Mammary epithelial cell (primary cell): ENCODE measurements at regions not wholly inside any gene's neighbourhood (a gene's known extent, or its start where the extent isn't known, plus 50 kb on each side); places are given as distances from the start of the nearest gene placed in this dataset.

Source experiments
- EZH2 ChIP-seq: IDR thresholded peaks from 2 replicates; pipeline ENCODE4 v1.6.1; 2012; ENCODE audit warnings: low read length, inconsistent platforms, borderline replicate concordance
- TF ChIP-seq, protein P1 (sequence below), 2 donors: IDR thresholded peaks in 1 of 2; conservative IDR thresholded peaks in 1 of 2; 2 replicates each; pipeline ENCODE4 v1.5.1; 2011 to 2012; ENCODE audit warnings: inconsistent platforms in 2 of 2, low read length in 2 of 2, mild to moderate bottlenecking in 2 of 2, control low read depth in 1 of 2, low read depth in 1 of 2; ENCODE audit not compliant: insufficient read depth in 1 of 2; ENCODE audit errors: extremely low read depth in 1 of 2

DNA sequence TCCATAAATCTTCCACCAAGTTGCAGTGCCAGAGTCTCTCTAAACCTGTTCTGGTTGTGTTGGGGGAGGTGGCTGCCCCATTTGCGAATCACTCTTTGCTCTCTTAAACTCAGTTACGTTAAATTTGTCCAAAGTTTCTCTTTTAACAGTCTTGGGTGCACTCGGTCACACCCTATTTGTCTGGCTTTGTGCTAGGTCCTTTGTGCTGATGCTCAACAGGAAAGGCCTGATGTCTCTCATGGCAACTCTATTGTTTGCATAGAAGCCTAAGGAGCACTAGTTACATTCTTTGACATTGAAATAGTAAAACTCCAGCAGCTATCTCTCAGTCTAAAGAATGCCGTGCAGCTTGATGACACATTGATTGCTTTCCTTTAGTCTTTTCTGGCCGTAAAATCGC lies 105.1 kb downstream of the TRMT11 start:
- TF ChIP-seq, protein P1, sequence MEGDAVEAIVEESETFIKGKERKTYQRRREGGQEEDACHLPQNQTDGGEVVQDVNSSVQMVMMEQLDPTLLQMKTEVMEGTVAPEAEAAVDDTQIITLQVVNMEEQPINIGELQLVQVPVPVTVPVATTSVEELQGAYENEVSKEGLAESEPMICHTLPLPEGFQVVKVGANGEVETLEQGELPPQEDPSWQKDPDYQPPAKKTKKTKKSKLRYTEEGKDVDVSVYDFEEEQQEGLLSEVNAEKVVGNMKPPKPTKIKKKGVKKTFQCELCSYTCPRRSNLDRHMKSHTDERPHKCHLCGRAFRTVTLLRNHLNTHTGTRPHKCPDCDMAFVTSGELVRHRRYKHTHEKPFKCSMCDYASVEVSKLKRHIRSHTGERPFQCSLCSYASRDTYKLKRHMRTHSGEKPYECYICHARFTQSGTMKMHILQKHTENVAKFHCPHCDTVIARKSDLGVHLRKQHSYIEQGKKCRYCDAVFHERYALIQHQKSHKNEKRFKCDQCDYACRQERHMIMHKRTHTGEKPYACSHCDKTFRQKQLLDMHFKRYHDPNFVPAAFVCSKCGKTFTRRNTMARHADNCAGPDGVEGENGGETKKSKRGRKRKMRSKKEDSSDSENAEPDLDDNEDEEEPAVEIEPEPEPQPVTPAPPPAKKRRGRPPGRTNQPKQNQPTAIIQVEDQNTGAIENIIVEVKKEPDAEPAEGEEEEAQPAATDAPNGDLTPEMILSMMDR (conservative IDR thresholded peaks at IDR 0.05 in 1 of 2, IDR thresholded peaks at IDR 0.05 in 1 of 2; ENCODE audit: extremely low read depth in 1 of 2, insufficient read depth in 1 of 2, low read depth in 1 of 2, low read length in 2 of 2): no peak
- TF ChIP-seq EZH2: no peak
